Islet precursor cell (in vitro differentiated cells): ENCODE measurements at regions not wholly inside any gene's neighbourhood (a gene's known extent, or its start where the extent isn't known, plus 50 kb on each side); places are given as distances from the start of the nearest gene placed in this dataset.

Experiments used
- DNase-seq: peaks from one replicate; pipeline ENCODE4 v3.0.0-alpha.2; 2018

DNA sequence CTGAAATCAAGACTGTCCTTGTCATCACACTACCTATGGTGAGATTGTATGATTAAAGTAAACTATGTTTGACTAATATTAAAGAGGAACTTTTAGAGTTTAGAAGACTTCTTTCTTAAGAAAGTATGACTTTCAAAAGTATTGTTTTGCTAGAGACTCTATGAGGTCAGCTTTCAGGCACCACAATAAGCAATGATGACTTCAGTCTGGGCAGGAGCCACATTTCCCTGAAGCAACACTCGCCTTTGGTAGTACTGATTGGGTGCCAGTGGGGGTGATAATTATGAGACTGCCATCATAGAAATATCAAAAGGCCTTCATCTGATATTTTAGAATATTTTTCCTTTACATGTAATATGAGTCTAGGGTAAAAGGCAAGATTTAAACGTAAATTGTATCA, 212.6 kb downstream of the DTHD1 start:
- DNase-seq, result no peak

DNA sequence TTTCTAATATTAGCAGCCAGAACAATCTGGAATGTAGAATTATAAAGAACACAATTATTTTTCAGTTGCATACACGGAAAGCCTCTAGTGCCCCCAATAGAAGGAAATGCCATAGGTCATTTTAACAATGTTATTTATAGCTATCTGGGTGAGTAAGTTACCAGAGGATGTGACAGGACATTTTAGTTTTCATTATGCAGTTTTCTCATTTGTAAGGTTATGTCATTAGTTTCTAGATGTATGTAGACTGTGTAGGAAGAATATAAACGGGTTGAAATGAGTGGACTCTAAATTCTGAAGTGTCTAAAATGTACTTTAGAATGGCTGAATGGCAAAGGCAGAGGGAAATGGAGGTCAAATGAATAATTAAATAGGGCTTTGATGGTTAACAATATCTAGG, 213.3 kb downstream of the DTHD1 start:
- no peak for DNase-seq

GRCh38 chr4:36502350-36502749, 220.9 kb downstream of the DTHD1 start:
- no peak for DNase-seq

- no peak for DNase-seq
These were observed 227.0 kb downstream of the DTHD1 start for GRCh38 chr4:36508394-36508793.

GRCh38 chr4:36509845-36510244, 228.4 kb downstream of the DTHD1 start:
- no peak for DNase-seq

DNA sequence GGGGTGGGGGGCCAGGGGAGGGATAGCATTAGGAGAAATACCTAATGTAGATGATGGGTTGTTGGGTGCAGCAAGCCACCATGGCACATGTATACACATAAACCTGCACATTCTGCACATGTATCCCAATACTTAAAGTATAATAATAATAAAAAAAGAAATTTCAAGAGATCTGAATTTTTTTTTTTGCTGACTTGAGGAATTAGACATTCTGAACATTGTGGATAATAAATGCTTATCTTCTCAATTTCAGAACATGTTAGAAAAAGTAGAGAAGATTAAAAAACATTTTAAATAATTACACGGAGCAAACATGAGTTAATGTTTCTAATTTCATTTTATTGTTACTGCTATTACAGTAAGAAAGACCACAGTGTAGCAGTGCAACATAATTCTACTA, 230.4 kb downstream of the DTHD1 start:
- DNase-seq, result no peak

- no peak for DNase-seq
These were observed 235.2 kb downstream of the DTHD1 start for GRCh38 chr4:36516522-36517095.

DNA sequence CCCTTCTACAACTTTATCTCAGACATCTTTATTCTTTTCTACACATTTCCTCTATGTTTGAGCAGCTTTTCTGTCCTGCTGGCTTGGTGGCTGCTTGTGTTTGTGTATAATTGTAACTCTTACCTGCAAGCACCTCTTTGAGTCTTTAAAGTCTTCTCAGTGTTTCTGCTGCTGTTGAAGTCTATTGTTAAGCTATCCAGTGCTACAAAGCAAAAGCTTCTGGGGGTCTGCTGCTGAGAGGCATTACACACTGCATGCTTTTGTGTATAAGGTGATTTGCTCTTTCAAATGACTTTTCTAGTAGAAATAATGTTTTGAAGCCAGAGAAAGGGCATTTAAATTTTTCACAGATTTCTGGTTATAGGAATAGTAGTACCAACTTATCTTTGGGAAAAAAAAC, 241.8 kb downstream of the DTHD1 start:
- no peak for DNase-seq

GRCh38 chr4:36532670-36533379, 251.4 kb downstream of the DTHD1 start:
- DNase-seq, result no peak

- DNase-seq, result no peak
These were observed 252.5 kb downstream of the DTHD1 start for GRCh38 chr4:36533944-36534343.

- no peak for DNase-seq
These were observed 266.0 kb downstream of the DTHD1 start for GRCh38 chr4:36547383-36547782.

DNA sequence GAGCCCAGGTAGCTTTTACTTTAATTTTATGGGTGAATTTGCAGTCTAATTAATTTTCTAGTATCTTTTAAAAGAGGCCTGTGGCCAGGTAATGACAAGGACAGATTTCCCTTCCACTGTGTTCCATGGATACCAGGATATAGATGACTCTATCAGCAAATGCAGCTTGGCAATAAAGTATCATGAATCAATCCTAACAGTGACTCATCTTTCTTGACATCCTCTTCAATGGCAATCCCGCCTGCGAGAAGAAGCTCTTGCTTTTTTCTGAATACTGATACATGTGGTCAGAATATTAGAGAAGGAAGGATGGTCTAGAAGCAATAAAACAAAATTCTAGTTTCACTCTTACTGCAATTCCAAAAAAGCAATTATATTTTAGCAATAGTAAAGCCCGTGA, 267.8 kb downstream of the DTHD1 start:
- DNase-seq, result no peak

DNA sequence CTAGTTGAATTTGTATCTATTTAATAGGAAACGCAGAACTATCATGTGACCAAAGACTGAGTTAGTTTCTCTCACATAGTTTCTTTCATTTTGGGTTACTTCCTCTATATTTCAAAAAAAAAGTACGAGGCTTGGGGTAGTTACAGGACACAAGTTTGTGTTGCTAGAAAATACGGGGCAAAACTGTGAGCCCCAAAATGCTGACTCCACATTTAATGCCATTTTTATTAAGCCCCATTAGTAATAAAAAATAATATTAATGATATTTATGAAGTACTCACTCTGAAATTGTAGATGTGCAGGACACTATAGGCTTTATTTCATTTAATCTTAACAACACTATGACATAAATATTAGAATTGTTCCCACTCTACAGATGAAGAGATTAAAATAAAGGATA, 268.6 kb downstream of the DTHD1 start:
- no peak for DNase-seq

- no peak for DNase-seq
These were observed 270.3 kb downstream of the DTHD1 start for GRCh38 chr4:36551697-36552214.

- DNase-seq, result no peak
These were observed 271.6 kb downstream of the DTHD1 start for GRCh38 chr4:36553029-36553428.

- no peak for DNase-seq
These were observed 272.0 kb downstream of the DTHD1 start for GRCh38 chr4:36553453-36553852.

DNA sequence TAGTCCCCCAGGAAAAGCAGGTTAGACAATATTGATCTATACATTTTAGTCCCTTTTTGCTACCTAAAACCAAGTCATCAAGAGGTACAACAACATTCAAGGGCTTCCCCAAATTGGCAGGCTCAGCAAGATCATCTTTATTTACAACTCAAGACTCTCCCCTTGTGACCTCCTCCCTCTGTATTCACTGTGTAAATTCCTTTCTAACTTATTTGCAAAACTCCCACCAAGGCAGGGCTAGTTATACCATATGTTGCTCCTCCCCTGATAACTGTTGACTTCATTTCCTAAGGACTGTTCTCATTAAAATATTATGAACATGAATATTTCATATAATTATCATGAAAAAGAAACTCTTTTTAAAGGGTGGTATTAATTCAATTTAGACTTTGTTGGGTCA, 275.6 kb downstream of the DTHD1 start:
- no peak for DNase-seq

DNA sequence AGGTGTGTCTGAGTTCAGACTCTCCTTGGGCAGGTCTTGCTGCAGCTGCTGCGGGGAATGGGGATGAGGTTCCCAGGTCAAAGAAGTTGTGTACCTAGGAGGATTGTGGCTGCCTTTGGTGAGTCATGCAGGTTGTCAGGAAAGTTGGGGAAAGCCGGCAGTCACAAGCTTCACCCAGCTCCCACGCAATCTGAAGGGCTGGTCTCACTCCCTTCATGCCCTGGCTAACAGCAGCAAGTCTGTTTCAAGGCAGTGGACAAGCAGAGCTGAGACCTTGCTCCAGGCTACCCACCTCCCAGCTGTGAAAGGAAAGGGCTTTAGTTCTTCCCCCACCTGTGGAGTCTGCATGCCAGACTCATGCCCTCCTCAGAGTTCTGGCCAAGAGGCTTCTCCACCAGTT, 287.2 kb downstream of the DTHD1 start:
- DNase-seq, result no peak

DNA sequence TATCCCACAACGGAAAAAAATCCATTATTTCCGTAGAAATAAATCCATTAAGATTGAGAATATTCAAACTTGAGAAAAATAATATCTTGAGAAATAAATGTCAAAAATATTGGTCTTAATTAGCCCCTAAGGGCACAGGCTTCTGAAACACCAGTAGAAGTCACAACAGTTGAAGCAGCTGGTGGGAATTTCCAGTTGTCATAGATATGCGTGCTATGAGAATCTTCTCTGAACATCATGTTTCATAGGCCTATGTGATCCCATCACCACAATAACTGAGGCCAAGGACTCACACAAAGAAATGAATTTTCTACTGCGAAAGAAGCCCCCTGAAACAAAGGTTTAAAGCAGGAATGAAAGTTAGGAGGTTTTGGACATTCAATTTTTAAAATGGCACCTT, 292.0 kb downstream of the DTHD1 start:
- DNase-seq, result no peak

GRCh38 chr4:36574816-36575215, 293.4 kb downstream of the DTHD1 start:
- no peak for DNase-seq

DNA sequence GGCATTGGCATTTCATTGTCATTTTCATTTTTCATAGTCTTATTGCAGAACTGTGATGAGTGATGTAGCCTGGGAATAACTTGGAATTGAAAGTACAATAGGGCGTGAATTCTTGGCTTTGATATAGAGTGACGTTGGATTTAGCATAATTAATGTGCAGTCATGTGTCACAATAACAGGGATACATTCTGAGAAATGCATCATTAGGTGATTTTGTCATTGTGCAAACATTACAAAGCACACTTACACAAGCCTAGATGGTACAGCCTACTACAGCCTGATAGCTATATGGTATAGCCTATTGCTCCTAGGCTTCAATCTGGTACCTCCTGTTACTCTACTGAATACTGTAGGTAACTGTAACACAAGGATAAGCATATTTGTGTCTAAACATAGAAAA, 300.8 kb downstream of the DTHD1 start:
- no peak for DNase-seq

DNA sequence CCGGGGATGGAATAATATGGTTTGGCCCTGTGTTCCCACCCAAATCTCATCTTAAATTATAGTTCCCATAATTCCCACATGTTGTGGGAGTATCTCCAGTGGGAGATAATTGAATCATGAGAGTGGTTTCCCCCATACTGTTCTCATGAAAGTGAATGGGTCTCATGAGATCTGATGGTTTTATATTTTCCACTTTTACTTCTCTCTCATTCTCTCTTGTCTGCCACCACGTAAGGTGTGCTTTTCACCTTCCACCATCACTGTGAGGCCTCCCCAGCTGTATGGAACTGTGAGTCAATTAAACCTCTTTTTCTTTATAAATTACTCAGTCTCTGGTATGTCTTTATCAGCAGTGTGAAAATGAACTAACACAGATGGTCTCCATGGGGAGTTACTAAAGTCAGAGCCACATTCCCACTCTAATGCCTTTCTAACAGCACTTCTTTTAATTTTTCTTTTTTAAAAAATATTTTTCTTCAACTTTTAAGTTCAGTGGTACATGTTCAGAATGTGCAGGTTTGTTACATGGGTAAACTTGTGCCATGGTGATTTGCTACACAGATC, 306.6 kb downstream of the DTHD1 start:
- DNase-seq, result no peak

DNA sequence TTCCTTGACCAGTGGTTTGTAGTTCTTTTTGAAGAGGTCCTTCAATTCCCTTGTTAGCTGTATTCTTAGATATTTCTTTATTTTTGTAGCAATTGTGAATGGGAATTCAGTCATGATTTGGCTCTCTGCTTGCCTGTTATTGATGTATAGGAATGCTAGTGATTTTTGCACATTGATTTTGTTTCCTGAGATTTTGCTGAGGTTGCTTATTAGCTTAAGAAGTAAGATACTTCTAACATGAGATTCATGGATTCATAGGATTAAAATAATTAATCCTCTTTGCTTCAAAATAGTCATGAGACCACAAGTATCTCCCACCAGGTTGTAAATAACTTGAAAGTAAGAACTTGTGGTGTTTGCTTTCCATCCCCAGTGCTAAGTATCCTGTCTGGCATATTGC, 308.9 kb downstream of the DTHD1 start:
- DNase-seq, result no peak

DNA sequence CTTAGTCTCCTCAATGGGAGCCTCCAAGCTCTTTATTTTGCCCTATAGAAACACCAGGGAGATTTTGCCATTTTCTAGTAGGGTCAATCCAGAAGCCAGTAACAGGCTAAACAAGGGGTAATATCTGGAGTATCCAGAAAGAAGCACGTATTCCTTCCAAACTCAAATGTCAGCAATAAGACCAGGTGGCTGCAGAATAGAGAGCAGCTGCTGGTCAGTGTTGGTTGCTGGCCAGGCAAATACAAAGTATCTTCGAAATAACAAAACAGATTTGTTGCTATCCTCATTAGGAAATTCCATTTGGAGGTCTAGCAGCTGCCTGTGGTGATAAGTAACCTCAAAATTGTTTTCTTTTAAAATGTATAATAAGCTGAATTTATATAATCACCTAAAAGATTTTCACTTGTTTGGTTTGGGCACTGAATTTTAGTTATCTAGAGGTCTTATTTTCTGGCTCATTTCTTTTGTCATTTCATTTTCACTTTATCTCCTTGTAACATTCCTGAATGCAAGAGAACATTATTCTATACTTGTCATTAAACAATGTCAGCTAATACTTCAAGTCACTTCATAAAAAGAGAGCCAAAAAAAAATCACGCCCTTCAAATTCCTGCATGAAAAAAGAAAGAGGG, 320.6 kb downstream of the DTHD1 start:
- DNase-seq, result no peak
